Activated CD8-positive, alpha-beta T cell treated with anti-CD3 and anti-CD28 coated beads for 36 hours (primary cell): ENCODE measurements at regions not wholly inside any gene's neighbourhood (a gene's known extent, or its start where the extent isn't known, plus 50 kb on each side); places are given as distances from the start of the nearest gene placed in this dataset.

Source experiments
- ATAC-seq: fragments of 200-7000 bp; cut with Tn5 transposase; one replicate; pipeline ENCODE4 v1.10.0; 2021; ENCODE audit warnings: mild to moderate bottlenecking, moderate library complexity
- CTCF ChIA-PET: fragments of 350-600 bp; sonication (Branson Sonifier 250); formaldehyde crosslinking; loops from one replicate; lab custom pipeline; 2021; ENCODE audit warnings: antibody characterized with exemption; lab: Charles Lee
- POLR2A ChIA-PET: fragments of 350-600 bp; sonication (Branson Sonifier 250); formaldehyde crosslinking; loops from one replicate; lab custom pipeline; 2021; ENCODE audit warnings: antibody characterized with exemption; lab: Charles Lee
- DNase-seq: peaks from one replicate; pipeline ENCODE4 v3.0.0-alpha.2; 2020
- H3K27ac Mint-ChIP-seq: one replicate; pipeline ENCODE4 v1.8.0; 2021; ENCODE audit warnings: mild to moderate bottlenecking, mixed read lengths
- H3K27me3 Mint-ChIP-seq: one replicate; pipeline ENCODE4 v1.8.0; 2021; ENCODE audit warnings: mixed read lengths
- H3K36me3 Mint-ChIP-seq: one replicate; pipeline ENCODE4 v1.8.0; 2021; ENCODE audit warnings: low read depth, mixed read lengths
- H3K4me1 Mint-ChIP-seq: one replicate; pipeline ENCODE4 v1.8.0; 2021; ENCODE audit warnings: low read depth, mixed read lengths
- H3K4me3 Mint-ChIP-seq: one replicate; pipeline ENCODE4 v1.8.0; 2021; ENCODE audit warnings: mild to moderate bottlenecking, moderate library complexity, mixed read lengths
- H3K9me3 Mint-ChIP-seq: one replicate; pipeline ENCODE4 v1.8.0; 2021; ENCODE audit warnings: mixed read lengths
- CTCF ChIP-seq: fragments of 200-600 bp; IDR thresholded peaks from one replicate; pipeline ENCODE4 v1.8.0; 2022; ENCODE audit warnings: antibody characterized with exemption, mild to moderate bottlenecking
- intact Hi-C: fragments of 100-400 bp; cut with micrococcal nuclease; formaldehyde crosslinking; loops from one replicate; pipeline ENCODE4 v1.10.0; 2022

GRCh38 chr5:121780406-121780805, 71.3 kb upstream of the FTMT start:
- ChIA-PET CTCF (no interaction called here), POLR2A (no interaction called here)
- no peak for TF ChIP-seq CTCF
- no peak overlapping the region for H3K4me3 Mint-ChIP-seq
- no peaks in the 10 kb centered on the region for H3K4me1 Mint-ChIP-seq
- H3K27ac Mint-ChIP-seq = no peak overlapping the region
- ATAC-seq (no peak), DNase-seq (no peak)
- H3K9me3 Mint-ChIP-seq = no peaks in the 10 kb centered on the region
- intact Hi-C loops = no loop called here
- H3K36me3 Mint-ChIP-seq = no peaks in the 10 kb centered on the region
- no peaks in the 10 kb centered on the region for H3K27me3 Mint-ChIP-seq

- DNase-seq (no peak), ATAC-seq (no peak)
- H3K4me1 Mint-ChIP-seq = no peaks in the 10 kb centered on the region
- H3K27me3 Mint-ChIP-seq = no peaks in the 10 kb centered on the region
- no peaks in the 10 kb centered on the region for H3K9me3 Mint-ChIP-seq
- no peak for TF ChIP-seq CTCF
- POLR2A ChIA-PET = no interaction called here
- no peak overlapping the region for H3K4me3 Mint-ChIP-seq
- H3K27ac Mint-ChIP-seq = no peak overlapping the region
- CTCF ChIA-PET = no interaction called here
- intact Hi-C loops = no loop called here
- no peaks in the 10 kb centered on the region for H3K36me3 Mint-ChIP-seq
Measured at GRCh38 chr5:121783700-121784099, 68.0 kb upstream of the FTMT start.

GRCh38 chr5:121793791-121794190, 57.9 kb upstream of the FTMT start:
- no peaks in the 10 kb centered on the region for H3K27me3 Mint-ChIP-seq

GRCh38 chr5:121795511-121795910, 56.2 kb upstream of the FTMT start:
- H3K4me1 Mint-ChIP-seq = no peaks in the 10 kb centered on the region
- H3K9me3 Mint-ChIP-seq = peaks cover 1% of the 10 kb centered on the region
- H3K4me3 Mint-ChIP-seq = no peak overlapping the region
- POLR2A ChIA-PET = no interaction called here
- intact Hi-C loops = no loop called here
- H3K27ac Mint-ChIP-seq = no peak overlapping the region
- TF ChIP-seq CTCF = no peak
- no peaks in the 10 kb centered on the region for H3K36me3 Mint-ChIP-seq
- H3K27me3 Mint-ChIP-seq = no peaks in the 10 kb centered on the region
- DNase-seq (no peak), ATAC-seq (no peak)
- CTCF ChIA-PET = no interaction called here

More at GRCh38 chr5:121793791-121794190, 57.9 kb upstream of the FTMT start:
- intact Hi-C loops = no loop called here
- Mint-ChIP-seq H3K4me1 (no peaks in the 10 kb centered on the region), H3K27ac (no peak overlapping the region), H3K36me3 (no peaks in the 10 kb centered on the region), H3K4me3 (no peak overlapping the region), H3K9me3 (peaks cover 2% of the 10 kb centered on the region)
- ATAC-seq = no peak
- no peak for TF ChIP-seq CTCF
- CTCF ChIA-PET = no interaction called here
- no peak for DNase-seq
- POLR2A ChIA-PET = no interaction called here

- Mint-ChIP-seq H3K27ac (no peak overlapping the region), H3K4me3 (no peak overlapping the region), H3K9me3 (no peaks in the 10 kb centered on the region), H3K4me1 (no peaks in the 10 kb centered on the region), H3K36me3 (no peaks in the 10 kb centered on the region), H3K27me3 (no peaks in the 10 kb centered on the region)
- CTCF ChIA-PET = no interaction called here
- no peak for TF ChIP-seq CTCF
- POLR2A ChIA-PET = no interaction called here
- intact Hi-C loops = no loop called here
- no peak for ATAC-seq
- no peak for DNase-seq
Measured at GRCh38 chr5:121797681-121798518, 53.8 kb upstream of the FTMT start.
